Bronchial epithelial cell (primary cell): ENCODE measurements at regions not wholly inside any gene's neighbourhood (a gene's known extent, or its start where the extent isn't known, plus 50 kb on each side); places are given as distances from the start of the nearest gene placed in this dataset.

ENCODE experiments used
- DNase-seq: peaks from one replicate; pipeline ENCODE4 v3.0.0-alpha.2; 2010; ENCODE audit warnings: low read depth
- FAIRE-seq: peaks from 2 replicates; lab custom pipeline; 2011; peaks lifted over from hg19 to GRCh38; lab: Jason Lieb, UNC
- H3K27me3 ChIP-seq: 2 replicates; pipeline ENCODE4 v1.5.1; 2011; ENCODE audit warnings: low read length; ENCODE audit not compliant: control insufficient read depth, insufficient read depth
- H3K36me3 ChIP-seq: 2 replicates; pipeline ENCODE4 v1.5.1; 2011; ENCODE audit warnings: low read length; ENCODE audit not compliant: control insufficient read depth, insufficient read depth
- H3K4me3 ChIP-seq: 2 replicates; pipeline ENCODE4 v1.5.1; 2011; ENCODE audit warnings: mild to moderate bottlenecking, low read depth, low read length, control low read depth
- CTCF ChIP-seq: IDR thresholded peaks from 2 replicates; pipeline ENCODE4 v1.5.1; 2011; ENCODE audit warnings: mild to moderate bottlenecking, moderate library complexity, low read length, control low read depth, inconsistent platforms; ENCODE audit not compliant: insufficient read depth, severe bottlenecking

DNA sequence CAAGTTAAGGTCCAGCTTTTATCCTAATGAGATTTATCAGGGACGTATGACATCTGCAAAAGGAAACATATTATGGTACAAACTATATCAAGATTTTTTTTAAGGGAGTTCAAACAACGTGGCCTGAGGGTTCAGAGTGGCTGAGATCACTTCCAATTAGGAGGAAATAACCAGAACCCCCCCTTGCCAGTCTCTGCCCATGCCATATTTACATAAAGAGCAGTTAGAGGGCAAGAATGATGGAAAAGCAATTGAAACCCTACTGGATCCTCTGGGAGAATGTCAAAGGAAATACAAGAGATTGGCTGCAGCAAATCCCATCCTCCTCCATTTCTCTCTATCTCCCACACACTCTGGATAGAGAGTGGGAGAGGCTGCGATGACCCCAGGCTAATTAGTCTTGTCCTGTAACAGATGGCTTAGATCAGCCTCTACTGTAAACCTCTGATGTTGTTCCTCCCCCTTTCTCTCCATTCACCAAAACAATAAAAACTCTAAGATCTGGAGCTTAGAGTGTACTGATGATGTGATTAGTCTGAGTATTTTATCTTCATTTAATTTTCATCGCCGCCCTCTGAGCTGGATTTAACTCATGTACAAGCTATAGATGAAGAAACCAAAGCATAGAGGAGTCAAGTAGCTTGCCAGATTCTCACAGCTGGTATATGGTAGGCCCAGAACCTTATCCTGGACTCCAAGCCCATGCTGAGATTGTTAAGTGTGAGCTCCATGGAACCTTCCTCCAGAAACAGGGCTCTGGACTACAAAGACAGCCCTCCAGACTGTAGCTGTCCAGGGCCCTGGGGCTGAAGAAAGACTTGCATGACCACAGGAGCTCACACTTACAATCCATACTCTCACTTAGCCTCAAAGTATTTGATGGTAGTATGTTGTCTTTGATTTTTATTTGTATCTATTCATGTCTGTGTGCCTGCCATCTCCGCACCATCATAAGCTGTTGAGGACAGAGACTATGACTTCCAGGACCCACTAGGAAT is 54.1 kb upstream of the GNG2 start:
- no peaks in the 10 kb centered on the region for H3K27me3 ChIP-seq
- no peaks in the 10 kb centered on the region for H3K36me3 ChIP-seq
- no peak for TF ChIP-seq CTCF
- DNase-seq, result no peak
- FAIRE-seq, result no peak
- no peak overlapping the region for H3K4me3 ChIP-seq

DNA sequence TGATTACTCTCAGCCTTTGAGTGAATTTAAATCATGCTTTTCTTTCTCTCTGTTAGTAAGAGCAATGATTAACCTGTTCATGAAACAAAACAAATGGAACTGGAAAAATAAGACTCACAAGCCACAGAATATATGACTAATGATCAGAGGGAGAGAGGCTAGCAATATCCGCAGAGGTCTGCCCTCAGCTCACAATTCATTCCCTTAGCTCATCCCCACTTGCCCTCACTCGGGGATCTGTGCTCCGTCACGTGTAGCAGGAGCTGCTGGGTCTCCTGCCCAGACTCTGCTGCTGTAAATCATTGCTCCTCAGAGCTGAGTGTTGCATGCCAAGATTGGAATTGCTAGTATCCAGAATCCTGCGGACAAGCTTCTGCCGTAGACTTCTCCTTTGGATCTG is 53.1 kb upstream of the GNG2 start:
- TF ChIP-seq CTCF, result no peak
- DNase-seq, result no peak
- no peak for FAIRE-seq
- Histone ChIP-seq H3K4me3 (no peak overlapping the region), H3K27me3 (no peaks in the 10 kb centered on the region), H3K36me3 (no peaks in the 10 kb centered on the region)
